ENCODE measurements at regions not wholly inside any gene's neighbourhood (a gene's known extent, or its start where the extent isn't known, plus 50 kb on each side); places are given as distances from the start of the nearest gene placed in this dataset.
"Not testable (repeated sequence)": the region's sequence is repeated elsewhere in the genome, so short reads cannot be mapped to it uniquely, and the experiment has no call there.

GRCh38 chr10:60564475-60564874 lies 174.8 kb upstream of the ANK3 start:
- no peak for DNase-seq

- no peak for DNase-seq
These were observed 170.8 kb upstream of the ANK3 start for GRCh38 chr10:60560451-60560850.

- no peak for DNase-seq
These were observed 166.0 kb upstream of the ANK3 start for GRCh38 chr10:60555700-60556099.

- no peak for DNase-seq
These were observed 160.0 kb upstream of the ANK3 start for GRCh38 chr10:60549686-60550085.

- DNase-seq, result no peak
These were observed 153.0 kb upstream of the ANK3 start for GRCh38 chr10:60542657-60543056.

- no peak for DNase-seq
These were observed 151.8 kb upstream of the ANK3 start for GRCh38 chr10:60541451-60541850.

- DNase-seq, result no peak
These were observed 148.0 kb upstream of the ANK3 start for GRCh38 chr10:60537697-60538096.

- DNase-seq, result no peak
These were observed 146.9 kb upstream of the ANK3 start for GRCh38 chr10:60536529-60537114.

- DNase-seq, result no peak
These were observed 145.8 kb upstream of the ANK3 start for GRCh38 chr10:60535427-60535826.

GRCh38 chr10:60534761-60535389 lies 145.2 kb upstream of the ANK3 start:
- no peak for DNase-seq

- DNase-seq, result no peak
These were observed 143.2 kb upstream of the ANK3 start for GRCh38 chr10:60532696-60533468.

GRCh38 chr10:60531006-60531405 lies 141.3 kb upstream of the ANK3 start:
- DNase-seq, result no peak

GRCh38 chr10:60527676-60528075 lies 138.0 kb upstream of the ANK3 start:
- DNase-seq, result no peak

- DNase-seq, result no peak
These were observed 136.3 kb upstream of the ANK3 start for GRCh38 chr10:60525716-60526585.

- DNase-seq, result no peak
These were observed 134.9 kb upstream of the ANK3 start for GRCh38 chr10:60524541-60524940.

- DNase-seq, result not testable (repeated sequence)
These were observed 133.7 kb upstream of the ANK3 start for GRCh38 chr10:60523371-60523770.

- no peak for DNase-seq
These were observed 132.9 kb upstream of the ANK3 start for GRCh38 chr10:60522617-60523016.

- DNase-seq, result no peak
These were observed 132.3 kb upstream of the ANK3 start for GRCh38 chr10:60521974-60522405.

- no peak for DNase-seq
These were observed 129.1 kb upstream of the ANK3 start for GRCh38 chr10:60518745-60519144.

- DNase-seq, result no peak
These were observed 128.1 kb upstream of the ANK3 start for GRCh38 chr10:60517805-60518204.

- no peak for DNase-seq
These were observed 123.6 kb upstream of the ANK3 start for GRCh38 chr10:60513281-60513680.

GRCh38 chr10:60511477-60512229 lies 122.0 kb upstream of the ANK3 start:
- DNase-seq, result no peak
